Stimulated activated CD4-positive, alpha-beta T cell treated with anti-CD3 and anti-CD28 coated beads, Interleukin-2, amount 100 ng/mL, for 24 hours (primary cell): ENCODE measurements at regions not wholly inside any gene's neighbourhood (a gene's known extent, or its start where the extent isn't known, plus 50 kb on each side); places are given as distances from the start of the nearest gene placed in this dataset.
A peak's percentile ranks its signal among the peaks of the same experiment; 100 is the strongest.
"Not testable (repeated sequence)": the region's sequence is repeated elsewhere in the genome, so short reads cannot be mapped to it uniquely, and the experiment has no call there.

Experiments used
- DNase-seq, 2 donors: peaks; one replicate each; pipeline ENCODE4 v3.0.0-alpha.2; 2020

- DNase-seq: peak in 1 of 2 donors; percentile 18
These were observed 123.3 kb downstream of the ARL4C start for GRCh38 chr2:234373481-234374149.

GRCh38 chr2:234373060-234373459, 123.8 kb downstream of the ARL4C start:
- DNase-seq: peak in 1 of 2 donors; percentile 26

- DNase-seq: peak in 1 of 2 donors; percentile 15
These were observed 124.4 kb downstream of the ARL4C start for GRCh38 chr2:234372506-234372905.

GRCh38 chr2:234368861-234369261, 128.0 kb downstream of the ARL4C start:
- DNase-seq: peak; percentile 43 to 53

- peak in 1 of 2 donors; percentile 7 for DNase-seq
These were observed 130.0 kb downstream of the ARL4C start for GRCh38 chr2:234366891-234367290.

GRCh38 chr2:234364661-234365060, 132.2 kb downstream of the ARL4C start:
- DNase-seq: peak in 1 of 2 donors; percentile 9

- peak in 1 of 2 donors; percentile 13 for DNase-seq
These were observed 133.1 kb downstream of the ARL4C start for GRCh38 chr2:234363647-234364294.

GRCh38 chr2:234363011-234363487, 133.8 kb downstream of the ARL4C start:
- peak in 1 of 2 donors; percentile 11 for DNase-seq

GRCh38 chr2:234360313-234360975, 136.4 kb downstream of the ARL4C start:
- DNase-seq: not testable (repeated sequence)

- DNase-seq: peak in 1 of 2 donors; percentile 10
These were observed 139.2 kb downstream of the ARL4C start for GRCh38 chr2:234357666-234358065.

GRCh38 chr2:234355808-234356365, 141.0 kb downstream of the ARL4C start:
- no peak for DNase-seq

GRCh38 chr2:234355021-234355720, 141.7 kb downstream of the ARL4C start:
- DNase-seq: peak in 1 of 2 donors; percentile 13

GRCh38 chr2:234352270-234352669, 144.6 kb downstream of the ARL4C start:
- DNase-seq: no peak

- not testable (repeated sequence) for DNase-seq
These were observed 145.0 kb downstream of the ARL4C start for GRCh38 chr2:234351866-234352265.

GRCh38 chr2:234348081-234348480, 148.8 kb downstream of the ARL4C start:
- DNase-seq: no peak

GRCh38 chr2:234345921-234346320, 151.0 kb downstream of the ARL4C start:
- no peak for DNase-seq

- no peak for DNase-seq
These were observed 152.9 kb downstream of the ARL4C start for GRCh38 chr2:234344012-234344411.

- DNase-seq: no peak
These were observed 153.5 kb downstream of the ARL4C start for GRCh38 chr2:234343372-234343771.

- no peak for DNase-seq
These were observed 155.4 kb downstream of the ARL4C start for GRCh38 chr2:234341306-234341985.

GRCh38 chr2:234339501-234339900, 157.4 kb downstream of the ARL4C start:
- DNase-seq: no peak

- DNase-seq: no peak
These were observed 157.9 kb downstream of the ARL4C start for GRCh38 chr2:234339011-234339410.

GRCh38 chr2:234335661-234336228, 161.1 kb downstream of the ARL4C start:
- peak; percentile 38 to 49 for DNase-seq
